Effector memory CD8-positive, alpha-beta T cell (primary cell): ENCODE measurements at regions not wholly inside any gene's neighbourhood (a gene's known extent, or its start where the extent isn't known, plus 50 kb on each side); places are given as distances from the start of the nearest gene placed in this dataset.

ENCODE experiments used
- ATAC-seq: fragments of 150-1000 bp; cut with Tn5 transposase; replicated peaks from 2 replicates; pipeline ENCODE4 v1.10.0; 2021; ENCODE audit warnings: mild to moderate bottlenecking, moderate library complexity
- DNase-seq, 3 experiments: peaks; one replicate each; pipeline ENCODE4 v3.0.0; 2021
- H3K27ac Mint-ChIP-seq, 2 donors: one replicate each; pipeline ENCODE4 v1.8.0; 2022; ENCODE audit warnings: mild to moderate bottlenecking in 2 of 2, mixed read lengths in 2 of 2, moderate library complexity in 2 of 2
- H3K27me3 Mint-ChIP-seq, 2 donors: one replicate each; pipeline ENCODE4 v1.8.0; 2022; ENCODE audit warnings: mixed read lengths in 2 of 2
- H3K36me3 Mint-ChIP-seq: one replicate; pipeline ENCODE4 v1.8.0; 2022; ENCODE audit warnings: mild to moderate bottlenecking, moderate library complexity, mixed read lengths; ENCODE audit not compliant: insufficient read depth
- H3K4me1 Mint-ChIP-seq, 2 donors: one replicate each; pipeline ENCODE4 v1.8.0; 2022; ENCODE audit warnings: low read depth in 2 of 2, mixed read lengths in 2 of 2
- H3K4me3 Mint-ChIP-seq, 2 donors: one replicate each; pipeline ENCODE4 v1.8.0; 2022; ENCODE audit warnings: mild to moderate bottlenecking in 2 of 2, mixed read lengths in 2 of 2, moderate library complexity in 2 of 2
- H3K9me3 Mint-ChIP-seq, 2 donors: one replicate each; pipeline ENCODE4 v1.8.0; 2022; ENCODE audit warnings: mixed read lengths in 2 of 2

DNA sequence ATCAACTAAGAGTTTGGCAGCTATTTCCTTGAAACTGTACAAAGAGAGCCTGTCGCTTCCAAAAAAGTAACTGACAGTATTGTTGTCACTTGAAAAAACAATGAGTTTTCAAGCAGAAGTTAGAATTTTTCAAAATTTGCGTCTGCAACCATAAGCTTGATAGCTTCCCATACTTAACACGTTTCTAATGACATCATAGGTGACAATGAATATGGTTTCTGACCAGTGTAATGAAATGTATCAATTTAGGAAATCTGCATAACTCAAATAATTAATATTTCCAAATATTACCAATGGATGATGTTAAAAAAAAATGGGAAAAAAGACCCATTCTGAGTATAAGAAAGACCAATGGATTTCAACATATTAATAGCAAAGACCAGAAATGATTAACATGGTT lies 165.4 kb upstream of the CRY1 start:
- DNase-seq (no peak), ATAC-seq (no peak)
- no peaks in the 10 kb centered on the region for H3K9me3 Mint-ChIP-seq
- no peak overlapping the region for H3K4me3 Mint-ChIP-seq
- no peaks in the 10 kb centered on the region for H3K36me3 Mint-ChIP-seq
- peaks cover 26 to 34% of the 10 kb centered on the region in 2 donors for H3K27me3 Mint-ChIP-seq
- no peak overlapping the region for H3K27ac Mint-ChIP-seq
- H3K4me1 Mint-ChIP-seq = no peaks in the 10 kb centered on the region

DNA sequence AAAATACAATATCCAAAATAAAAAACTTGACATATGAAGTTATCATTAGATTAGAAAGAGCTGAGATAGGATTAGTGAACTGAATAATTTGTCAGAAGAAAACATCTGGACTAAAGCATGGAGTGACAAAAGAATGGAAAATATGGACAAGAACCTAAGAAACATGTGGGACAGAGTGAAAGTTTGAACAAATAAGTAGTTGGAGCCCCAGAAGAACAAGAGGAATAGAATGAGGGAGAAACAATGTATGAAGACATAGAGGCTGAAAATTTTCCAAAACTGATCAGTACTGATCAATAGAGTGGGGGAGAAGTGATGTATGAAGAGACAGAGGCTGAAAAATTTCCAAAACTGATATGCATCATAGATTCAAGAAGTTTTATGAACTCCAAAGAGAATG lies 170.6 kb upstream of the CRY1 start:
- DNase-seq = no peak
- no peaks in the 10 kb centered on the region for H3K36me3 Mint-ChIP-seq
- ATAC-seq = no peak
- H3K9me3 Mint-ChIP-seq = no peaks in the 10 kb centered on the region
- H3K4me3 Mint-ChIP-seq = no peak overlapping the region
- peaks cover 0 to 14% of the 10 kb centered on the region in 2 donors for H3K27me3 Mint-ChIP-seq
- no peak overlapping the region for H3K27ac Mint-ChIP-seq
- H3K4me1 Mint-ChIP-seq = peaks cover 0 to 3% of the 10 kb centered on the region in 2 donors

DNA sequence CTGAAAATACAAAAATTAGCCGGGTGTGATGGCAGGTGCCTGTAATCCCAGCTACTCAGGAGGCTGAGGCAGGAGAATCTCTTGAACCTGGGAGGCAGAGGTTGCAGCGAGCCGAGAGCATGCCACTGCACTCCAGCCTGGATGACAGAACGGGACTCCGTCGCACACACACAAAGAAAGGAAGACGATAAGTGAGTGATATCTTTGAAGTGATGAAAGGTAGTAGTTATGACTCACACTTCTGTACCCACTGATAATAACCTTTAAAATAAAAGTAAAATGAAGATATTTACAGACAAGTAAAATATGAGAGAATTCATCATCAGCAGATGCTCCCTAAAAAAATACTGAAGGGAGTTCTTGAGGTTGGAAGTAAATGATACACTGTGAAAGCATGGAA lies 171.3 kb upstream of the CRY1 start:
- Mint-ChIP-seq H3K27me3 (peaks cover 0 to 20% of the 10 kb centered on the region in 2 donors), H3K4me3 (peak overlapping the region in 1 of 2 donors; percentile 48), H3K9me3 (no peaks in the 10 kb centered on the region), H3K36me3 (no peaks in the 10 kb centered on the region), H3K4me1 (peaks cover 0 to 6% of the 10 kb centered on the region in 2 donors), H3K27ac (no peak overlapping the region)
- ATAC-seq (no peak), DNase-seq (no peak)

DNA sequence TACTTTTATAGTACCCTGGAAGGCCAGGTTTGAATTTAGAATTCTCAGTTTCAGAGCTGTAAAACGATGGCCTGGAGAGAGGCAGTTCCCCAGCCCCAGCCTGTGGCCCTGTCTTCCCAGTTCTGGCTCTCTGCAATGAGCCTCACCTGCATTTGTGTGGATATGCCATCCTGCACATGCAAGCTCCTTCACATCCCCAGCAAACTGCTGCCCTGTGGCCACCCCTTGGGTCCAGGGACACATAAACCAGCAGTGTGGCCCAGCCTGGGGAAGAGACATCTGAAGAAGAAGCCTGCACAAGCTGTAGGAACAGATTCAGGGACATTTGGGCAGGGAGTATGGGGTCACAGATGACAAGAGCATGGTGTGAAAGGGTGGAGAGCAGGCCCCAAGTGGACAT lies 174.3 kb upstream of the CRY1 start:
- no peaks in the 10 kb centered on the region for H3K36me3 Mint-ChIP-seq
- H3K9me3 Mint-ChIP-seq = no peaks in the 10 kb centered on the region
- peaks cover 0 to 9% of the 10 kb centered on the region in 2 donors for H3K27me3 Mint-ChIP-seq
- ATAC-seq = no peak
- no peak overlapping the region for H3K27ac Mint-ChIP-seq
- H3K4me1 Mint-ChIP-seq = peaks cover 0 to 6% of the 10 kb centered on the region in 2 donors
- no peak overlapping the region for H3K4me3 Mint-ChIP-seq
- DNase-seq = no peak

DNA sequence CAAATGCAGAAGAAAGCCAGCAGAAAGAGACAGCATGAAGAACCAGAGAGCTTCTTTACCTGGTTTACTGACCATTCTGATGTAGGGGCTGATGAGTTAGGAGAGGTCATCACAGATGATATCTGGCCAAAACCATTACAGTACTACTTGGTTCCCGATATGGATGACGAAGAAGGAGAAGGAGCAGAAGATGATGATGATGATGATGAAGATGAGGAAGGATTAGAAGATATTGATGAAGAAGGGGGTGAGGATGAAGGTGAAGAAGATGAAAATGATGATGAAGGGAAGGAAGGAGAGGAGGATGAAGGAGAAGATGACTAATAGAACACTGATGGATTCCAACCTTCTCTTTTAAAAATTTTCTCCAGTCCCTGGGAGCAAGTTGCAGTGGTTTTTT lies 178.2 kb upstream of the CRY1 start:
- H3K4me3 Mint-ChIP-seq = no peak overlapping the region
- no peaks in the 10 kb centered on the region for H3K36me3 Mint-ChIP-seq
- DNase-seq (no peak), ATAC-seq (no peak)
- peaks cover 0 to 16% of the 10 kb centered on the region in 2 donors for H3K27me3 Mint-ChIP-seq
- H3K9me3 Mint-ChIP-seq = no peaks in the 10 kb centered on the region
- H3K4me1 Mint-ChIP-seq = peaks cover 0 to 3% of the 10 kb centered on the region in 2 donors
- H3K27ac Mint-ChIP-seq = no peak overlapping the region

DNA sequence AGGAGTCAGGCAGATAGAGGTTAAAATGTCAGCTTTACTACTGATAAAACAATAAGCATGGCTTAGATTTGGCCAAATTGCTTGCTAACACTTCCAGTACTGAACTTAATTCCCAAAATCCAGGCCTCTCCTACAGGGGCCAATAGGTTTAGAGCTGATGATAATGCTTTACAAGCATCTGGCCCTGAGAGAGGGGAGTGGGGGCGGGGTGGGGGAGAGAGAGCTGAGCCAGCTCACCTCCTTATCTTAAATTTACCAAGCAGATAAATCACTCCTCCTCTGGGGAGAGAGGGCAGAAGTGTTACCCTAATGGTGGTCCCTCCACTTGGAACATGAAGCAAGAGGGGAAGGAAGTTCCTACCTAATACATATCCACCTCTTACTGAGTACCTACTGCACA lies 182.2 kb upstream of the CRY1 start:
- Mint-ChIP-seq H3K9me3 (no peaks in the 10 kb centered on the region), H3K36me3 (no peaks in the 10 kb centered on the region), H3K27ac (no peak overlapping the region), H3K27me3 (peaks cover 0 to 19% of the 10 kb centered on the region in 2 donors), H3K4me3 (no peak overlapping the region), H3K4me1 (peaks cover 0 to 3% of the 10 kb centered on the region in 2 donors)
- no peak for ATAC-seq
- DNase-seq = no peak

DNA sequence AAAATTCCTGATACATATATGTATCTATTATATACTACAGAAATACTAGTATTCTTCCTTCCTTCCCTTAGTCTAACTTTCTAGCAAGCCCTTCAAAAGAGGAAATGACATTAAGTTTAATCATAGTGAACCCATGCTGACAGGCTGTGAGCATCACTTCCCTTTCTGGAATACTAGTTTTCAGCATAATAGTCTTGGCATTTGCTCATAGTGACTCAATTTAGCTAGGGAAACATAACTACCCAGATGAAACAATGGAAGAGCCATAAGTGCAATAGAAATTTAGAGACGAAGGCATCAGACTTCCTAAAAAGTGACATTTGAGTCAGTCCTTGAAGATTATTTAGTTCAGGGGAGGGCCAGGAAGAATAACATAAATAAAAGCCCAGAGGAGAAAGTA lies 184.5 kb upstream of the CRY1 start:
- Mint-ChIP-seq H3K4me3 (no peak overlapping the region), H3K9me3 (no peaks in the 10 kb centered on the region), H3K27ac (no peak overlapping the region), H3K36me3 (no peaks in the 10 kb centered on the region), H3K27me3 (peaks cover 8 to 19% of the 10 kb centered on the region in 2 donors), H3K4me1 (peaks cover 0 to 3% of the 10 kb centered on the region in 2 donors)
- DNase-seq = no peak
- no peak for ATAC-seq

DNA sequence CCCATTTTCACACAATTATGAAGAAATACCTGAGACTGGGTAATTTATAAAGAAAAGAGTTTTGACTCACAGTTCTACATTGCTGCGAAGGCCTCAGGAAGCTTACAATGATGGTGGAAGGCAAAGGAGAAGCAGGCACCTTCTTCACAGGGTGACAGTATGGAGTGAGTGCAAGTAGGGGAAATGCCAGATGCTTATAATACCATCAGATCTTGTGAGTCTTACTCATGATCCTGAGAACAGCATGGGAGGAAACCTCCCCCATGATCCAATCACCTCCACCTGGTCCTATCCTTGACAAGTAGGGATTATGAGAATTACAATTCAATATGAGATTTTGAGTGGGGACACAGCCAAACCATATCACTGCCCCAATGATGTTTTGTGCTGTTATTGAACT lies 189.3 kb upstream of the CRY1 start:
- Mint-ChIP-seq H3K4me3 (no peak overlapping the region), H3K9me3 (no peaks in the 10 kb centered on the region), H3K36me3 (no peaks in the 10 kb centered on the region), H3K27ac (no peak overlapping the region), H3K4me1 (peaks cover 3 to 7% of the 10 kb centered on the region in 2 donors), H3K27me3 (peaks cover 5 to 8% of the 10 kb centered on the region in 2 donors)
- DNase-seq (no peak), ATAC-seq (no peak)

DNA sequence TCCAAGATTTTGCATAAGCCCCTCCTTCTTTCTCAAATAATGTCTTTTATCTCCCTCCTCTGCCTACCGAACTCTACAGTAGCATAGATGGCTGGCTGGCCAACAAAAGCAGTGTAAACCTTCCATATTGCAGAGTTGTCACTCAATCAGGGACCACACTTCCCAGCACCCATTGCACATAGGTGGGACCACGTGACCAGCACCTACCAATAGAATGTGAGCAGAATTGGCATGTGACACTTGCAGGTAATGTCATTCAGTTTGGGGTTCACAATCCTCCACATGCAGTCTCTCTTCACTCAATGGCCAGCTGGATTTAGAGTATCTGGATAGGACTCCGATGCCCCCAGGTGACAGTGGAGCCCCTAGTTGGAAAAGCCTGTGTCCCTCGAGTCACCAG lies 190.3 kb upstream of the CRY1 start:
- no peak overlapping the region for H3K4me3 Mint-ChIP-seq
- peaks cover 7 to 12% of the 10 kb centered on the region in 2 donors for H3K4me1 Mint-ChIP-seq
- H3K36me3 Mint-ChIP-seq = no peaks in the 10 kb centered on the region
- DNase-seq = no peak
- H3K27me3 Mint-ChIP-seq = peaks cover 0 to 8% of the 10 kb centered on the region in 2 donors
- no peaks in the 10 kb centered on the region for H3K9me3 Mint-ChIP-seq
- ATAC-seq = no peak
- no peak overlapping the region for H3K27ac Mint-ChIP-seq

DNA sequence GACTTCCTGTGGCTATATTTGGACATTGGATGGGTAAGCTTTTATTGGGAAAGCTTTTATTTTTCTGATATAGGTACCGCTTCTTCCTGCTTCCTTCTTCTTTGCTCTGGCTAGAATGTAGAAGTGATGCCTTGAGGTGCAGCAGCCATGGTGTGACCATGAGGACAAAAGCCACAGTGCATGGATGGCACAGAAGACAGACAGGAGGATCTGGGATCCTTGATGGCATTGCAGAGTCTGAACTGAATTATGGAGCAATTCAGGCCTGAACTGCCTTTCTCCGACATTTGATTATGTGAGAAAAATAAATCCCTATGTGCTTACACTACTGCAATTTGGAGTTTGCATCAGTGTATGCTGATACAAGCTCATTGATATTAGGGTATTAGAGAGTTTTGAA lies 191.3 kb upstream of the CRY1 start:
- H3K9me3 Mint-ChIP-seq = no peaks in the 10 kb centered on the region
- peaks cover 0 to 8% of the 10 kb centered on the region in 2 donors for H3K27me3 Mint-ChIP-seq
- no peak overlapping the region for H3K4me3 Mint-ChIP-seq

DNA sequence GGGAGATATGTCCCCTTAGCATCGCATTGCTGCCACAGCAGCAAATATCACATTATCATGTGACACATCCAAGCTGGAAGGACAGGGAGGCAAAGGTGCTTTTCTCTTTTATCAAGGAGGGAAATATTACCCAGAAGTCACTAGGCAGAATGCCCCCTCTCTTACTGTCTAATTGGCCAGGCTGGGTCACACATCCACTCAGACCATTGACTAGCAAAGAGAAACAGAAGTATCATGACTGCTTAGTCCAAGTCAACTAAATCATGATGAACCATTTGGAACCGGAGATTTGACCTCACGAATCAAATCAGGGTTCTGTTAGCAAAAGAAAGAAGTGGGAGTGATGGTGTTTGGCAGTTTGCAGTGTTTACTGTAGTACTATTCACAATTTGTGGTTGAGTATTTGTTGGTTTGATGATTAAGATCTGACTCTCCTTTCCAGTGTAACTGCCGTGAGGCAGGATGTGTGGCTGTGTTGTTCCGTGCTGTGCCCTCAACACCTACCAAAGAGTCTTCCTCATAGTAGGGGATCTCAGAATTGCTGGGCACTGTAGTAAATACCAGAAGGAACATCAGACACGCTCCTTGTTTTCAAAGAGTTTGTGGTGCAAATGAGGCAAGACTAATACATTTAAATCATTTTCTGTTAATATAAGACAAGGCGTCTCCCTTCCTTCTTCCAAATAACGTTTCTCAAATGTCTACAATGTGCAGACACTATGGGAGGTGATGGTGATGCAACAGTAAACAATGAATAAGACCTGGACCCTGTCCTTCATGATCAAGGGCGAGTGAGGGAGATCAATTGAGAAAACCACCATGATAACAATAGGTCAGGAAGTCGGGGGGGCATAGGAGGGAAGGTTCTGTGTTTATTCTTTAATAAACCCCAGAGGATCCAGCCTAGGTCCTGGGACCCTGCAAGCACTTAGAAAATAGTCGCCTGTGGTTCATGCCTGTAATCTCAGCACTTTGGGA lies 194.4 kb upstream of the CRY1 start:
- no peaks in the 10 kb centered on the region for H3K27me3 Mint-ChIP-seq
- DNase-seq = no peak
- peaks cover 7 to 12% of the 10 kb centered on the region in 2 donors for H3K4me1 Mint-ChIP-seq
- no peaks in the 10 kb centered on the region for H3K36me3 Mint-ChIP-seq
- no peaks in the 10 kb centered on the region for H3K9me3 Mint-ChIP-seq
- peak; percentile 90 for ATAC-seq
- H3K4me3 Mint-ChIP-seq = peak overlapping the region; percentile 6 to 44
- peak overlapping the region; percentile 30 to 59 for H3K27ac Mint-ChIP-seq

More for the DNA sequence above, 191.3 kb upstream of the CRY1 start:
- DNase-seq (no peak), ATAC-seq (no peak)
- Mint-ChIP-seq H3K4me1 (peaks cover 7 to 12% of the 10 kb centered on the region in 2 donors), H3K27ac (no peak overlapping the region), H3K36me3 (no peaks in the 10 kb centered on the region)

DNA sequence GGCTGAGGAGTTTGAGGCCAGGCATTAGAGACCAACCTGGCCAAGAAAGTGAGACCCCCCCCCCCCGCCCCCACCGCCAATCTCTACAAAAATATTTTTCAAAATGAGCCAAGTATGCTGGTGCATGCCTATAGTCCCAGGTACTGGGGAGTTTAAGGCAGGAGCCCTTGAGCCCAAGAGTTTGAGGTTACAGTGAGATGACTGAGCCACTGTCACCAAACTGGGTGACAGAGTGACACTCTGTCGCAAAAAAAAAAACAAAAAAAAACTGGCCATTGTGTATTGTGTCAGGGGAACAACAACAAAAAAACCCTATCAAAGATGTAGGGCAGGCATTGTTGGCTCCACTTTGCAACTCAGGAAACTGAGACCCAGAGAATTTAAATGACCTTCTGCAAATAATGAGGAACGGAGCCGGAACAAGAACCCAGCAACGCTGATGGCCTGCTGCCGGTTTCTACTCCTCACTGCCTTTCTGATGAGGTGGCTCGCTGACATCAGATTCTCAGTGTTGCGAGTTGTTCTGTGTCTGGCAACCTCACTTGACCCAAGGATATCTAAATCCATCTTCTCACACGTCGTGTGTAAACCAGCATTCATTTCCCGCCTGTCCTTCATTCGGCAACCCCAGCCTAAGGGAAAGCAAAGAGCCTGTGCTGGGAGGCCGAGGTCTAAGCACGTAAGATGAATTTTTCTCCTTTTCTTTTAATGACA lies 195.2 kb upstream of the CRY1 start:
- Mint-ChIP-seq H3K27me3 (no peaks in the 10 kb centered on the region), H3K27ac (no peak overlapping the region)

DNA sequence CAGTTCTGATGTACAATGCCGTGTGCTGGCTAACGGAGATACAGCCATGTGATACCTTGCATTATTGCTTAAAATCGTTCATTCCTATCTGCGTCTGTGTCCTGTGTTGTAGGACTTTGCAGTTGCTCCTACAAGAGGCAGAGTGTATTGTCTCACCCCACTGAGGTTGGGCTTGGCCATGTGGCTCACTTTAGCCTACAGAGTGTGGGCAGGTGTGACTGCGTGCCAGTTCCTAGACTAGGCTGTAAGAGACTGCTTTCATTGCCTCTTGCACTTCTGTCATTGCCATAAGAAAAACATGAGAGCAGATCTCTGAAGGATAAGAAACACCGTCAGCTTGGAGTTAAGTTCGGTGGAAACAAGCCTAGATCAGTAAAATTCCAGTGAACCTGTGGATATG lies 197.7 kb upstream of the CRY1 start:
- peaks cover 0 to 7% of the 10 kb centered on the region in 2 donors for H3K27me3 Mint-ChIP-seq
- no peaks in the 10 kb centered on the region for H3K9me3 Mint-ChIP-seq
- no peak overlapping the region for H3K27ac Mint-ChIP-seq
- ATAC-seq (no peak), DNase-seq (no peak)
- H3K4me3 Mint-ChIP-seq = no peak overlapping the region
- H3K36me3 Mint-ChIP-seq = no peaks in the 10 kb centered on the region
- H3K4me1 Mint-ChIP-seq = peaks cover 7 to 12% of the 10 kb centered on the region in 2 donors

More for the DNA sequence above, 195.2 kb upstream of the CRY1 start:
- ATAC-seq (no peak), DNase-seq (no peak)
- H3K4me3 Mint-ChIP-seq = no peak overlapping the region
- H3K36me3 Mint-ChIP-seq = no peaks in the 10 kb centered on the region
- H3K9me3 Mint-ChIP-seq = no peaks in the 10 kb centered on the region
- peaks cover 7 to 12% of the 10 kb centered on the region in 2 donors for H3K4me1 Mint-ChIP-seq
